ES-I3 (cell line): ENCODE measurements at regions not wholly inside any gene's neighbourhood (a gene's known extent, or its start where the extent isn't known, plus 50 kb on each side); places are given as distances from the start of the nearest gene placed in this dataset.

Experiments
- H3K36me3 ChIP-seq: 2 replicates; pipeline ENCODE4 v1.6.1; 2013; ENCODE audit warnings: mild to moderate bottlenecking, low read length, control low read depth, moderate library complexity; ENCODE audit not compliant: insufficient read depth
- H3K4me1 ChIP-seq: 2 replicates; pipeline ENCODE4 v1.6.1; 2013; ENCODE audit warnings: mild to moderate bottlenecking, control low read depth, low read length; ENCODE audit not compliant: insufficient read depth
- H3K9ac ChIP-seq: 2 replicates; pipeline ENCODE4 v1.6.1; 2013; ENCODE audit warnings: low read depth, mild to moderate bottlenecking, low read length, moderate library complexity
- H3K9me3 ChIP-seq: 2 replicates; pipeline ENCODE4 v1.6.1; 2013; ENCODE audit warnings: mild to moderate bottlenecking, low read length, moderate library complexity; ENCODE audit not compliant: control insufficient read depth, insufficient read depth

DNA sequence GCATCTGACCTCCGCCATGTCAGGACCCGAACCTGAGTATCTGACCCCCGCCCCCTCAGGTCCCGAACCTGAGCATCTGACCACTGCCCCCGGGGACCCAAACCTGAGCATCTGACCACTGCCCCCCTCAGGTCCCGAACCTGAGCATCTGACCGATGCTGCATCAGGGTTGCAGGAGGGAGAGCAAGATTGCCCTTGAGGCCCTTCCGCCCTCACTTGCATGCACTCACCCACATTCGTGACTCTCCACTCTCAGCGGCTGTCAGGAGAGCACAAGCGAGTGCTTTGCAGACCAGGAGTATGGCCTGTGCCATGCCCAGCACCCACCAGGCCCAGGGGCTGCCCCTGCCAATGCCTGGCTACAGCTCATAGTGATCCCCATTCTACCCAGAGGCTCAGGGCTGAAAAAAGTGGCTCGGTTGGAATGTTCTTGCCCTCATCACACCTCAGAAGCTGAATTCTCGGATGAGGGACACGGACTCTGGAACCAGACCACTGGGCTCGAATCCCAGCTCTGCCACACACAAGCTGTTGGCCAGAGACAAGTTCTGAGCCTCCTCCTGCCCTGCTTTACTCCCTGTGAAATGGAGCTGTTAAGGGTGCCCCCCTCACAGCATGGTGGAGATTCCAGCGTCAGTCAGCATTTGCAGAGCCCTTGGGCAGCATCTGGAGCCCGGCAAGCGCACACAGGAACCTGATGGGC is 82.1 kb downstream of the DLL1 start:
- Histone ChIP-seq H3K4me1 (no peaks in the 10 kb centered on the region), H3K9ac (no peak overlapping the region), H3K9me3 (no peaks in the 10 kb centered on the region), H3K36me3 (no peaks in the 10 kb centered on the region)

DNA sequence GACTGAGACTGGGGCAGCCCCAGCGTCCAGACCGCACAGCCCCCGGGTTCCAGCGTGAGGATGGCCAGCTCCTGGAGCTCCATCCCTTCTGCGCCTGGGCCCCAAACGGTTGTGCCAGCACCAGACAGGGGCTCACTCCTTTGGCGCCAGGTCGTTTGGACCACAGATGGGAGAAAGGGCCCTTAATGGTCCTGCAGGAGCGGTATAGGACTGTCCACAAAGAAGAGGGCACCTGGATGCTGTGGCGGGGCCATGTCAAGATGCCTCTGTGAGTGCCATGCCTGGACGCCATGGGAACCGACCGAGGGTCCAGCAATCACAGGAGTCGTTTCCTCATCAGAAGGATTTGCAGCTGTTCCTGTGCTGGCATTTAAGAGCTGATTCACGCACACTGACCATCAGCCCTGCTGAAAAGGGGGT is 82.7 kb downstream of the DLL1 start:
- Histone ChIP-seq H3K9me3 (no peaks in the 10 kb centered on the region), H3K9ac (no peak overlapping the region), H3K4me1 (no peaks in the 10 kb centered on the region), H3K36me3 (no peaks in the 10 kb centered on the region)

DNA sequence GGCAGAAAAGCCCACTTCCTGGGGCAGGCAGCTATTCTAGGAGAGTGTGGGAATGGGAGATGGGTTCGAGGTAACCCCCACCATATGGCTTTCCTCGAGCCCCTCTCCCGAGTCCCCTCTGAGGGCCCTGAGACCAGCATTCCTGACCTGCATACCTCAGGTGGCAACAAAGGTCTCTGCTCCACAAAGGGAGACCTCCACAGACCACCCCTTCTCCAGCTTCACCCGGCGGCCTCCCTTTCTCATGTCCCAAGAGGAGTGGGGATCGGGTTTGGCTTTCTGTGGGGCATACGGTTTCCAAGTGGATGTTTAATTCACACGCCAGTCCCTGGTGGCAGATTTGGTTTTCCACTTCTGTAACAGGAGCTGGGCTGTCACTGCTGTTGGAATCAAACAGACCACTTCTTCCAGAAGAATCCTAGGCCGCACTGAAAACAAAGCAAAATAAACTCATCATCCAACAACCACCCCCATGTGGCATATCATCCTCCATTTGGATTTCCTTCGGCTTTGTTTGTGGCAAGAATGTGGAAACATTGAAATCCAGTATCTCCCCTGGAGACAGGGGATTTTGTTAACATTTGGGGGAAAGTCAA is 83.2 kb downstream of the DLL1 start:
- Histone ChIP-seq H3K4me1 (no peaks in the 10 kb centered on the region), H3K9ac (no peak overlapping the region), H3K9me3 (no peaks in the 10 kb centered on the region), H3K36me3 (no peaks in the 10 kb centered on the region)

DNA sequence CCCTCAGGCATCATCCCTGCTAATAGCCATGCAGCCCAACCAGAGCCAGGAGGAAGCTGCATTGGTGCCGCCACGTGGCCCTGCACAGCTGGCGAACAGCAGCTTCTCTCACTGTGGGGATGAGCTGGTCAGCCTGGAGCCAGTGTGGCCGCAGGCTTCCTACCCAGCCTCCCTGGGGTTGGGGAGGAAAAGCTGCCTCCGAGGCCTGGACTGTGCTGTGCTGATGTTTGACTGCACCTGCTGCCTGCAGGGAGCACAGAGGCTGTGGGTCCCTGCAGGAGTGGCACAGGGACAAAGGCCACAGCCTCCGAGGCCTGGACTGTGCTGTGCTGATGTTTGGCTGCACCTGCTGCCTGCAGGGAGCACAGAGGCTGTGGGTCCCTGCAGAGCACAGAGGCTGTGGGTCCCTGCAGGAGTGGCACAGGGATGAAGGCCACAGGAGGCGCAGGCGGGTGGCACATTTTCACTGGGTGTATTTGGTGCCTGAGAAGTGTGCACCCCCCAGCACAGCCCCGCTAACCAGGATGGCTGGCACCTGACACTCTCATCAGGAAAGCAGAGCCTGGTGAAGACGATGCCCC is 83.9 kb downstream of the DLL1 start:
- H3K9ac ChIP-seq, result no peak overlapping the region

DNA sequence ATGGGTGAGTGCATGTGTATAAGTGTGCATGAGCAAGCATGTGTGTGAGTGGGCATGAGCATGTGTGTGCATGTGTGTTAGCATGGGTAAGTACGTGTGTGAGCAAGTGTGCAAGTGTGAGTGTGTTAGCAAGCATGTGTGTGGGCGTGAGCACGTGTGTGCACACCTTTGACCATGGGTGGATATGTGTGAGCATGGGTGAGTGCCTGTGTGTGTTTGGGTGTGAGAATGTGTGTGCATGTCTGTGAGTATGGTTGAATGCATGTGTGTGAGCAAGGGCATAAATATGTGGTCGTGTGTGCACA is 84.6 kb downstream of the DLL1 start:
- Histone ChIP-seq H3K9me3 (no peaks in the 10 kb centered on the region), H3K9ac (no peak overlapping the region), H3K4me1 (no peaks in the 10 kb centered on the region), H3K36me3 (no peaks in the 10 kb centered on the region)

More for the DNA sequence above, 83.9 kb downstream of the DLL1 start:
- Histone ChIP-seq H3K9me3 (no peaks in the 10 kb centered on the region), H3K36me3 (no peaks in the 10 kb centered on the region), H3K4me1 (no peaks in the 10 kb centered on the region)

DNA sequence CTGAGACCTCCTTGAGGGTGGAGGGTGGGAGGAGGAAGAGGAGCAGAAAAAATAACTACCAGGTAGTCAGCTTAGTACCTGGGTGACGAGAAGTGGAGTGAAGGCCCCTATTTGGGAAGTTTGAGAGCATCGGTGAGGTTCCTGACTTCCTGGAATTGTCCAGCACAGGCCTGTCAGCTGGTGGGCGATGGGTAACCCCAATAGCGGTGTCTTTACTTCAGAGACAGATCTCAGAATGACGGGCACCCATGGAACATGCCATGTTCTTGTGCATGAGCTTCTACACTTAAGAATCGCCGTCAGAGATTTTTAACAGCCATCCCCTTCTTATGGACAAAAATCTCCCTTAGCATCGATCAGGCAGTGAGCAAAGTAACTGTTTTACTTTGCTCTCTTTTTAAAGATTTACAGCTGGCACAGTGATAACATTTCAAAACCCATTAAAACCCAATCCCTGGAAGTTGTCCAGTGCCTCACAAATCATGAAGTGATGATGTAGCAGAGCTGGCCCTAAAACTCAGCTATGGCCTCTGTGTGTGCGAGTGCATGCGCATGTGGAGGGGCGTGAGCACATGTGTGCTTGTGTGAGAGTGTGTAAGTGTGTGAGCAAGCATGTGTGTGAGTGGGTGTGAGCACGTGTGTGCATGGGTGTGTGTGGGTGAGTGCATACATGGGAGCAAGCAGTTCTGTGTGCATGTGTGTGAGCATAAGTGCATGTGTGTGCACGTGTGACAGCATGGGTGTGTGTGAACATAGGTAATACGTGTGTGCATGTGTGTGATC is 85.2 kb downstream of the DLL1 start:
- Histone ChIP-seq H3K4me1 (no peaks in the 10 kb centered on the region), H3K36me3 (no peaks in the 10 kb centered on the region), H3K9me3 (no peaks in the 10 kb centered on the region), H3K9ac (no peak overlapping the region)

DNA sequence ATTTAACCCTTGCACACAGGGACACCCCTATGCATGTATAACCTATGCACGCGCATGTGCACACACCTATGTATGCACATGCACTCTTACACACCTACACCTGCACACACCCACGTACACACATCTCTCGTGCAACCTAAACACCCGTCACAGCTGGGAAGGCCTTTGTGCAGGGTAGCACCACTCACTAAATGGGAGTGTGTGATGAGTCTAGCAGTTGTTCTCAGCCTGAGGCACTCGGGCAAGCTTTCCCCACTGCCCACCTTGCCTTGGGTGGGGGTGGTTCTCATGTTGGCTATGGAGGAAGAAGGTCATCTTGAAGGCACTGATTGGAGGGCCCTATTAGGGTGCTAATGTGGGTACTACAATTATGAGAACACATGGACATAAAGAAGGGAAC is 85.8 kb downstream of the DLL1 start:
- H3K9ac ChIP-seq, result no peak overlapping the region
- no peaks in the 10 kb centered on the region for H3K4me1 ChIP-seq
- H3K36me3 ChIP-seq, result no peaks in the 10 kb centered on the region
- no peaks in the 10 kb centered on the region for H3K9me3 ChIP-seq

DNA sequence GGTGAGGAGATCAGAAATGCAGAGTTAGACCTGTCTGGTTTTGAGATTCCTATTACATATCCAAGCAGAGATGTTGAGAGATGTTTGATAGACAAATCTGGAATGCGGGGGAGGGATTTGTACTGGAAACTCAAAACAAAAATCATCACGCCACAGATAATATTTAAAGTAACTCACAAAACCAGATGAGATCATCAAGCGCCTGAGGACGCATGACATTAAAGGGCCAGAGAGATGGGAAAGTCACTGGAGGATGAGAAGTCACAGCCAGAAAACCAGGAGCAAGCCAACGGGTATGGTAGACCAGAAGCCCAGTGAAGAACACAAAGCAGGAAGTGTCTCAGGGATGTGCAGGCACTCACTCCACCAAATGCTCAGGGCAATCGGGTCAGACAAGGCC is 87.7 kb downstream of the DLL1 start:
- Histone ChIP-seq H3K9me3 (no peaks in the 10 kb centered on the region), H3K9ac (no peak overlapping the region), H3K4me1 (no peaks in the 10 kb centered on the region), H3K36me3 (no peaks in the 10 kb centered on the region)

DNA sequence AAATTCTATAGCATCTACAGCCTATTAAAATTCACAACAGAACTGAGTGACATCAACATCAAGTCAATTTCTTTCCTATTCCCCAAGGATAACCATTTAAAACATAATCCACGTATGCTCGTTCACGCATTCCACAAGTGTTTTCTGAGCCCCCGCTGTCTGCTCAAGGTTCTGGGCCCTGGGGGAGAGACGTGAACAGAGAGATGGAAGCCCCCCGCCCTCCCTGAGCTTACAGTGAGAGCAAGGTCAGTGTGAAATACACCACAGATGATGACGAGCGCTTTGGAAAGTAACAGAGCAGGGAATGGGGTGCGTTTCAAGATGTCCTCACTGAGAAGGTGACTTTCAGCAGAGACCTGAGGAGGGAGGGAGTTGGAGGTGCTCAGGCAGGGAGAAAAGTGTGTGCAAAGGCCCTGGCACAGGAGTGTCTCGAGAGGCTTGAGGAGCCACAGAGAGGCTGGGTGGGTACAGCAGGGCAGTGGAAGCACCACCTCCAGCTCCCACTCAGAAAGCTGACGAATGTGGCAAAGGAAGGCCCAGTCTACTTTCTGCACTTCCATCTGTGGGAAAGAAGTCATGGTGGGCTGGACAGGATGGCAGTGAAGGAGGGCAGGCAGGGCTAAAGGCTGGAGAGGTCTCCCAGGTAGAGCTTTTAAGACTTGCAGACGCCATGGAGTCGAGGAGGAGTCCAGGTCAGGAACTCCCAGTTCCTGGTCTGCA is 88.3 kb downstream of the DLL1 start:
- no peaks in the 10 kb centered on the region for H3K4me1 ChIP-seq
- H3K9me3 ChIP-seq, result no peaks in the 10 kb centered on the region
- no peak overlapping the region for H3K9ac ChIP-seq
- H3K36me3 ChIP-seq, result no peaks in the 10 kb centered on the region

DNA sequence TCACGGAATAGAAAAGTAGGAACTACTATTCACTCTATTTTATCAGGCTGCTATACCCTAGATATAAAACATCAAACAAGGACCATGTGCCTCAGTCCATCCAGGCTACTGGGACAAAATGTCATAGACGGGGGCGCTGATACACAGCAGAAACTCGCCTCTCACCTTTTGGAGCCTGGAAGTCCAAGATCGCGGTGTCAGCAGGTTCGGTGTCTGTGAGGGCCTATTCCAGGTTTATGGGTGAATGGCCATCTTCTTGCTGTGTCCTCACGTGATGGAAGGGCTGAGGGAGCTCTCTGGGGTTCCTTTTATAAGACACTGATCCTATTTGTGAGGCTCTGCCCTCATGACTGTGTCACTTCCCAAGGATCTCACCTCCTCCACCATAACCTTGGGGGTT is 89.5 kb downstream of the DLL1 start:
- H3K9ac ChIP-seq, result no peak overlapping the region
- no peaks in the 10 kb centered on the region for H3K4me1 ChIP-seq
- H3K36me3 ChIP-seq, result no peaks in the 10 kb centered on the region
- H3K9me3 ChIP-seq, result no peaks in the 10 kb centered on the region

DNA sequence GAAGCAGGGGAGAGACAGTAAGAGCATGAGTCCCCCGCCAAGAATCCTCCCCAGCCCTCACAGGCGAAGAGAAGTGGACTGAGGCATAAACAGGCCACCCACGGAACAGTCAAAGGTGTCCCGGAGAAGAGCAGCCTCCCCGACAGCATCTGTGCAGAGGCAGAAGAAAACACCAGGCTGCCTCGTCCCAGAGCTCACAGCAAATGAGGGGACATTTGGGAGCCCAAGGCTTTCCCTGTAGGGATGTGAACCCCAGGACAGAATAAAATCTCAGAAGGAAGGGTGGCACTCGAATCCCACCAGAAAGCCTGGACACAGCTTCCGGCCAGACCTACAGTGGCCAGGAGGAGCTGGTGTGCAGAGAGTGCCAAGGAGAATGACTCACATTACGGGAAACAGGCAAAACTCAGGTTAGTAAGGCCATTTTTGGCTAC is 90.4 kb downstream of the DLL1 start:
- H3K4me1 ChIP-seq, result no peaks in the 10 kb centered on the region

DNA sequence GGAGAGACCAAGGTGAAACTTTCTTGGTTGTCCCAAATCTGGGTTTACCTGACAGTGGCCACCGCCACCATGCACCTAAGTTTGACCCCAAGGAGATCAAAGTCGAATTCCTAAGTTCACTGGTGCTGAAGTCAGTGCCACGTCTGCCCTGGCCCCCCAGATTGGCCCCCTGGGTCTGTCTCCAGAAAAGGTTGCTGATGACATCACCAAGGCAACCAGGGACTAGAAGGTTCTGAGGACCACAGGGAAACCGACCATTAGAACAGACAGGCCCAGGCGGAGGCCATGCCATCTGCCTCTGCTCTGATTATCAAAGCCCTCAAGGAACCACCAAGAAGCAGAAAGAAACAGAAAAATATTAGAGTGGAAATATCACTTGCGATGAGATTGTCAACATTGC is 91.2 kb downstream of the DLL1 start:
- Histone ChIP-seq H3K9ac (no peak overlapping the region), H3K36me3 (no peaks in the 10 kb centered on the region), H3K4me1 (no peaks in the 10 kb centered on the region), H3K9me3 (no peaks in the 10 kb centered on the region)

More for the DNA sequence above, 90.4 kb downstream of the DLL1 start:
- no peaks in the 10 kb centered on the region for H3K9me3 ChIP-seq
- no peaks in the 10 kb centered on the region for H3K36me3 ChIP-seq
- no peak overlapping the region for H3K9ac ChIP-seq

DNA sequence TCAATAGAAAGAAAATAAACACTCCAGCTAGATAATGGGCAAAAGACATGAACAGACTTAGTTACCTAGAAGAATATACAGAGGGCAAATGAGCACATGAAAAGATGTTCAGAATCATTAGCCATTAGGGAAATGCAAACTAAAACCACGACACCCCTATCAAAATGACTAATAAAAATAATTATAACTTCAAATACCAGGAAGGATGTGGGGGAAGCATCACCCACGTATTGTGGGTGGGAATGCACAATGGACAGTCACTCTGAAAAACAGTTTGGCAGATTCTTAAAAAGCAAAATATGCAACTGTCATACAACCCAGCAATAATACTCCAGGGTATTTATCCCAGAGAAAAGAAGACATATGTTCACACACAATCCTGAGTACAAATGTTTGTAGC is 92.6 kb downstream of the DLL1 start:
- H3K4me1 ChIP-seq, result no peaks in the 10 kb centered on the region
- H3K9ac ChIP-seq, result no peak overlapping the region
- no peaks in the 10 kb centered on the region for H3K9me3 ChIP-seq
- H3K36me3 ChIP-seq, result no peaks in the 10 kb centered on the region

DNA sequence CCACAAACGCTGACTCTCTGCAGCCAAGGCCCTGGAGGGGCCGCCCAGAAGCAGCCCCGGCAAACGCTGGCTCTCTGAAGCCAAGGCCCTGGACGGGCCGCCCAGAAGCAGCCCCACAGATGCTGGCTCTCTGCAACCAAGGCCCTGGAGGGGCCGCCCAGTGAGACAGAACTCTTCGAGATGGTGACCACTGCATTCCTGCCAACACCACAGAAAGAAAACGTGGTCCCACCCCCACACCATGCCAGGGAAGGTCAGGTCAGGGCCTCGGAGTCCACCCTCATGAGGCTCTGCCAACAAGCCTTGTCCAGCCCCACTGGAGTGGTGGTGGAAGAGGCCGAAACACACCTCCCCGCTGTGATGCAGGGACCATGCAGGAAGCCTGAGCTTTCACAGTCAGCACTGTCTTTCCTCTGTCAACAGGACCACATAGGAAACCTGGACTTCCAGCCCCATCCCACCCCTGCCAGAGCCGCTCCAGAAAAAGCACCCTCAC is 97.5 kb downstream of the DLL1 start:
- Histone ChIP-seq H3K4me1 (no peaks in the 10 kb centered on the region), H3K9ac (no peak overlapping the region), H3K9me3 (no peaks in the 10 kb centered on the region), H3K36me3 (no peaks in the 10 kb centered on the region)
